Small intestine (tissue), 7 donors: ENCODE measurements at regions not wholly inside any gene's neighbourhood (a gene's known extent, or its start where the extent isn't known, plus 50 kb on each side); places are given as distances from the start of the nearest gene placed in this dataset.

Experiments used
- DNase-seq, 2 donors: peaks; one replicate each; pipeline versions ENCODE4 v3.0.0 to v3.0.0-alpha.2; 2013
- FAIRE-seq: peaks from 2 replicates; lab custom pipeline; 2012; peaks lifted over from hg19 to GRCh38; lab: Jason Lieb, UNC
- H3K27ac ChIP-seq, 3 donors: one replicate each; pipeline ENCODE4 v1.5.1; 2013; ENCODE audit warnings: low read length in 2 of 3, mild to moderate bottlenecking in 2 of 3, control low read depth in 1 of 3, inconsistent platforms in 1 of 3, low read depth in 1 of 3, moderate library complexity in 1 of 3
- H3K27me3 ChIP-seq, 3 donors: one replicate each; pipeline ENCODE4 v1.6.1; 2013; ENCODE audit warnings: low read length in 3 of 3, inconsistent platforms in 1 of 3; ENCODE audit not compliant: control insufficient read depth in 3 of 3, insufficient read depth in 3 of 3
- H3K36me3 ChIP-seq, 3 donors: one replicate each; pipeline ENCODE4 v1.6.1; 2013; ENCODE audit warnings: low read length in 3 of 3, inconsistent platforms in 1 of 3, low read depth in 1 of 3, mild to moderate bottlenecking in 1 of 3, moderate library complexity in 1 of 3; ENCODE audit not compliant: control insufficient read depth in 3 of 3, insufficient read depth in 2 of 3
- H3K4me1 ChIP-seq, 3 donors: one replicate each; pipeline ENCODE4 v1.6.1; 2013; ENCODE audit warnings: low read length in 2 of 3, inconsistent platforms in 1 of 3, low read depth in 1 of 3, mild to moderate bottlenecking in 1 of 3, moderate library complexity in 1 of 3; ENCODE audit not compliant: control insufficient read depth in 3 of 3, insufficient read depth in 2 of 3
- H3K4me3 ChIP-seq, 3 donors: one replicate each; pipeline ENCODE4 v1.5.1; 2013; ENCODE audit warnings: low read length in 3 of 3, control low read depth in 1 of 3, inconsistent platforms in 1 of 3, low read depth in 1 of 3, mild to moderate bottlenecking in 1 of 3, moderate library complexity in 1 of 3
- H3K9me3 ChIP-seq, 2 donors: one replicate each; pipeline ENCODE4 v1.6.1; 2013; ENCODE audit warnings: low read depth in 1 of 2, low read length in 1 of 2; ENCODE audit not compliant: control insufficient read depth in 2 of 2, insufficient read depth in 1 of 2
- WGBS, 3 donors: extraction: QIAGEN DNeasy Blood & Tissue Kit; methylation state at CpG; one replicate each; pipeline ENCODE4 v1.1.7; 2013; 5-methylcytosine and 5-hydroxymethylcytosine counted together
- donor health status: healthy with polysubstance abuse.
- donor health status: control.
- donor health status: control.
- donor health status: Bipolar disorder and iron deficiency.
- donor health status: healthy.

GRCh38 chr1:37392051-37392450 is 82.3 kb upstream of the ZC3H12A start:
- Histone ChIP-seq H3K27me3 (peaks cover 0 to 16% (median 4%) of the 10 kb centered on the region in 3 donors), H3K4me1 (no peaks in the 10 kb centered on the region), H3K27ac (no peak overlapping the region), H3K4me3 (no peak overlapping the region), H3K36me3 (no peaks in the 10 kb centered on the region), H3K9me3 (no peaks in the 10 kb centered on the region)
- no peak for FAIRE-seq
- no peak for DNase-seq
- 47 to 74% (median 56%) methylated on average over 5 of the region's 5 CpGs for WGBS, 3 donors

- Histone ChIP-seq H3K27ac (no peak overlapping the region), H3K9me3 (no peaks in the 10 kb centered on the region), H3K27me3 (peaks cover 0 to 16% (median 4%) of the 10 kb centered on the region in 3 donors), H3K4me1 (no peaks in the 10 kb centered on the region), H3K36me3 (no peaks in the 10 kb centered on the region), H3K4me3 (no peak overlapping the region)
- no peak for DNase-seq
- FAIRE-seq: no peak
- 42 to 51% (median 42%) methylated on average over 11 of the region's 11 CpGs for WGBS, 3 donors
Measured at GRCh38 chr1:37393173-37394120, 80.9 kb upstream of the ZC3H12A start.

- WGBS, 3 donors: 26 to 31% (median 29%) methylated on average over 9 to 10 of the region's 10 CpGs
- Histone ChIP-seq H3K36me3 (no peaks in the 10 kb centered on the region), H3K9me3 (no peaks in the 10 kb centered on the region), H3K4me3 (no peak overlapping the region), H3K27ac (no peak overlapping the region), H3K27me3 (peaks cover 0 to 19% (median 4%) of the 10 kb centered on the region in 3 donors), H3K4me1 (no peaks in the 10 kb centered on the region)
- DNase-seq: no peak
- no peak for FAIRE-seq
Measured at GRCh38 chr1:37394574-37395464, 79.6 kb upstream of the ZC3H12A start.

GRCh38 chr1:37398096-37398495 is 76.3 kb upstream of the ZC3H12A start:
- Histone ChIP-seq H3K9me3 (no peaks in the 10 kb centered on the region), H3K36me3 (no peaks in the 10 kb centered on the region), H3K27me3 (peaks cover 0 to 16% (median 0%) of the 10 kb centered on the region in 3 donors), H3K27ac (no peak overlapping the region), H3K4me1 (no peaks in the 10 kb centered on the region), H3K4me3 (no peak overlapping the region)
- FAIRE-seq (no peak), DNase-seq (no peak)
- 91 to 94% (median 92%) methylated on average over 8 of the region's 8 CpGs for WGBS, 3 donors

GRCh38 chr1:37399205-37399604 is 75.2 kb upstream of the ZC3H12A start:
- DNase-seq (no peak), FAIRE-seq (no peak)
- Histone ChIP-seq H3K27ac (no peak overlapping the region), H3K4me3 (no peak overlapping the region), H3K36me3 (no peaks in the 10 kb centered on the region), H3K27me3 (peaks cover 0 to 13% (median 0%) of the 10 kb centered on the region in 3 donors), H3K9me3 (no peaks in the 10 kb centered on the region), H3K4me1 (no peaks in the 10 kb centered on the region)
- WGBS, 3 donors: 46 to 67% (median 47%) methylated on average over 6 of the region's 6 CpGs

- WGBS, 3 donors: 38 to 62% (median 42%) methylated on average over 3 of the region's 3 CpGs
- H3K4me1 ChIP-seq: no peaks in the 10 kb centered on the region
- H3K36me3 ChIP-seq: no peaks in the 10 kb centered on the region
- FAIRE-seq: no peak
- no peak overlapping the region for H3K27ac ChIP-seq
- no peak for DNase-seq
- peaks cover 0 to 12% (median 0%) of the 10 kb centered on the region in 3 donors for H3K27me3 ChIP-seq
- no peaks in the 10 kb centered on the region for H3K9me3 ChIP-seq
- H3K4me3 ChIP-seq: no peak overlapping the region
Measured at GRCh38 chr1:37399830-37400464, 74.4 kb upstream of the ZC3H12A start.

GRCh38 chr1:37400466-37401225 is 73.7 kb upstream of the ZC3H12A start:
- Histone ChIP-seq H3K9me3 (no peaks in the 10 kb centered on the region), H3K27me3 (peaks cover 0 to 8% (median 0%) of the 10 kb centered on the region in 3 donors), H3K4me3 (no peak overlapping the region), H3K27ac (no peak overlapping the region), H3K36me3 (no peaks in the 10 kb centered on the region), H3K4me1 (no peaks in the 10 kb centered on the region)
- 75 to 82% (median 76%) methylated on average over 21 of the region's 21 CpGs for WGBS, 3 donors
- DNase-seq: no peak
- no peak for FAIRE-seq
